Right lobe of liver (tissue), 6 donors: ENCODE measurements at regions not wholly inside any gene's neighbourhood (a gene's known extent, or its start where the extent isn't known, plus 50 kb on each side); places are given as distances from the start of the nearest gene placed in this dataset.

Source experiments
- ATAC-seq, 4 donors: fragments of 200-7000 bp; cut with Tn5 transposase; one replicate each; pipeline ENCODE4 v1.9.1; 2020; ENCODE audit warnings: mild to moderate bottlenecking in 4 of 4, moderate library complexity in 4 of 4
- DNase-seq, 3 donors: peaks; one replicate each; pipeline ENCODE4 v3.0.0-alpha.2; 2020
- H3K27ac ChIP-seq, 3 donors: fragments of 200-600 bp; one replicate each; pipeline ENCODE4 v1.8.0; 2022
- H3K27me3 ChIP-seq, 2 donors: fragments of 200-600 bp; one replicate each; pipeline ENCODE4 v1.8.0; 2022
- H3K36me3 ChIP-seq, 4 donors: fragments of 200-600 bp; sonication (generic) in 1 of 4; one replicate each; pipeline versions ENCODE4 v1.5.1 to v1.8.0; 2017 to 2022; ENCODE audit warnings: control low read depth in 1 of 4
- H3K4me1 ChIP-seq, 4 donors: fragments of 200-600 bp; sonication (generic) in 1 of 4; one replicate each; pipeline versions ENCODE4 v1.5.1 to v1.8.0; 2017 to 2022; ENCODE audit warnings: control low read depth in 1 of 4
- H3K4me3 ChIP-seq, 3 donors: fragments of 200-600 bp; one replicate each; pipeline ENCODE4 v1.8.0; 2022
- H3K9me3 ChIP-seq, 4 donors: fragments of 200-600 bp; sonication (generic) in 1 of 4; one replicate each; pipeline versions ENCODE4 v1.5.1 to v1.8.0; 2017 to 2022; ENCODE audit warnings: control low read depth in 1 of 4
- CTCF ChIP-seq, 4 donors: fragments of 200-600 bp in 3 of 4; fragments of 450-650 bp in 1 of 4; IDR thresholded peaks; one replicate each; pipeline versions ENCODE4 v1.5.1 to v1.8.0; 2016 to 2022; ENCODE audit warnings: antibody characterized with exemption in 4 of 4, mild to moderate bottlenecking in 2 of 4
- POLR2A ChIP-seq: fragments of 450-650 bp; IDR thresholded peaks from one replicate; pipeline ENCODE4 v1.6.1; 2017; ENCODE audit warnings: antibody characterized with exemption, mild to moderate bottlenecking
- WGBS: methylation state at CpG from one replicate; pipeline ENCODE4 v1.1.6; 2018; ENCODE audit warnings: low coverage, low lambda C conversion rate; ENCODE audit not compliant: insufficient coverage; ENCODE audit errors: missing lambda C conversion rate; 5-methylcytosine and 5-hydroxymethylcytosine counted together
- intact Hi-C, 2 donors: fragments of 100-400 bp; cut with DNase I; formaldehyde crosslinking; loops; one replicate each; pipeline versions ENCODE4 v1.11.2 to v1.14.1; 2022
- donor health status: DM: no; HTN: yes; CAD: no.
- donor health status: DM: no; HTN: no; CAD: no.
- donor health status: DM: no; HTN: no; CAD: no.
- donor health status: DM: no; HTN: yes; CAD: no.
- donor health status: DM: no; HTN: yes; CAD: no.

- Histone ChIP-seq H3K9me3 (no peaks in the 10 kb centered on the region), H3K4me1 (no peaks in the 10 kb centered on the region), H3K27me3 (no peaks in the 10 kb centered on the region), H3K27ac (no peak overlapping the region), H3K36me3 (no peaks in the 10 kb centered on the region), H3K4me3 (no peak overlapping the region)
- intact Hi-C loops = no loop called here
- WGBS = 33% methylated on average over 5 of the region's 5 CpGs
- no peak for TF ChIP-seq CTCF (IDR thresholded peaks at IDR 0.05)
- TF ChIP-seq POLR2A = no peak
- DNase-seq (no peak), ATAC-seq (no peak)
These were observed 514.3 kb upstream of the ID4 start for GRCh38 chr6:19322691-19323485.

DNA sequence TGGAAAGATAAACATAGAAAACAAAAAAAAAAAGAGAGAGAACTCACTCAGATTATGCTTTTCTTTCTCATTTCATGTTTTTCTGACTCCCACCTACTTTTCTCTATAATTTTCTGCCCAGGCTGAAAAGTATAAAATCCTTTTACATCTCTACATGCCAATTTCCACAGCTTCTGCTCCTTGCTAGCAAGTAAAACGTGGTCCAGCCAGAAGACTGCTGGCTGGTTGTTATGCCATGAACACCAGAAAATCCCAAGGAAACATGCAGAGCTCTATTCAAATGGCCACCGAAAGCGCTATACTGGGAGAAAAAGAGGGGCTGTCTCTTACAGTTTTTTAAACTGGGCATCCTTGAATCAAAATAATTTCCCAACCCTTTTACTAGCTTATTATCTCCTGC lies 512.8 kb upstream of the ID4 start:
- no peak for ATAC-seq
- no peak overlapping the region for H3K27ac ChIP-seq
- no peaks in the 10 kb centered on the region for H3K9me3 ChIP-seq
- H3K4me1 ChIP-seq = no peaks in the 10 kb centered on the region
- no peaks in the 10 kb centered on the region for H3K36me3 ChIP-seq
- TF ChIP-seq CTCF (IDR thresholded peaks at IDR 0.05) = no peak
- TF ChIP-seq POLR2A = no peak
- DNase-seq = no peak
- intact Hi-C loops = no loop called here
- H3K27me3 ChIP-seq = no peaks in the 10 kb centered on the region
- no peak overlapping the region for H3K4me3 ChIP-seq
- 68% methylated on average over 3 of the region's 3 CpGs for WGBS

GRCh38 chr6:19325335-19325789 lies 511.8 kb upstream of the ID4 start:
- H3K4me3 ChIP-seq = no peak overlapping the region
- WGBS = 45% methylated on average over 8 of the region's 8 CpGs
- no peaks in the 10 kb centered on the region for H3K36me3 ChIP-seq
- DNase-seq (no peak), ATAC-seq (no peak)
- intact Hi-C loops = no loop called here
- no peak overlapping the region for H3K27ac ChIP-seq
- H3K27me3 ChIP-seq = no peaks in the 10 kb centered on the region
- H3K4me1 ChIP-seq = no peaks in the 10 kb centered on the region
- no peak for TF ChIP-seq CTCF (IDR thresholded peaks at IDR 0.05)
- TF ChIP-seq POLR2A = no peak
- no peaks in the 10 kb centered on the region for H3K9me3 ChIP-seq

- Histone ChIP-seq H3K36me3 (no peaks in the 10 kb centered on the region), H3K9me3 (no peaks in the 10 kb centered on the region), H3K4me1 (no peaks in the 10 kb centered on the region), H3K27me3 (no peaks in the 10 kb centered on the region), H3K4me3 (no peak overlapping the region), H3K27ac (no peak overlapping the region)
- intact Hi-C loops = no loop called here
- ATAC-seq (no peak), DNase-seq (no peak)
- TF ChIP-seq CTCF (IDR thresholded peaks at IDR 0.05) (no peak), POLR2A (no peak)
- WGBS = 20% methylated on average over 2 of the region's 2 CpGs
These were observed 509.9 kb upstream of the ID4 start for GRCh38 chr6:19327241-19327640.
